ENCODE measurements at regions not wholly inside any gene's neighbourhood (a gene's known extent, or its start where the extent isn't known, plus 50 kb on each side); places are given as distances from the start of the nearest gene placed in this dataset.

GRCh38 chr15:79186616-79187015 is 95.9 kb upstream of the ANKRD34C start:
- H2BK12ac ChIP-seq (ENCODE audit: insufficient read length, low read depth, low read length): no peak overlapping the region
- H3K9me3 ChIP-seq (ENCODE audit: control insufficient read depth, low read depth, low read length): no peaks in the 10 kb centered on the region
- H2BK20ac ChIP-seq (ENCODE audit: low read depth, low read length, poor library complexity, severe bottlenecking): no peak overlapping the region
- H2BK120ac ChIP-seq (ENCODE audit: low read depth, low read length, poor library complexity, severe bottlenecking): no peak overlapping the region
- no peaks in the 10 kb centered on the region for H3K23me2 ChIP-seq (ENCODE audit: insufficient read length, low read depth, low read length, poor library complexity, severe bottlenecking)
- H3K79me2 ChIP-seq (ENCODE audit: insufficient read depth, low read length): no peaks in the 10 kb centered on the region
- H3K4me1 Mint-ChIP-seq: peaks cover 10 to 20% of the 10 kb centered on the region in 2 experiments
- H3K9me3 Mint-ChIP-seq: no peaks in the 10 kb centered on the region; a peak in 2 of 5 replicates
- H3K79me1 ChIP-seq (ENCODE audit: insufficient read depth, low read depth, low read length, poor library complexity, severe bottlenecking): no peaks in the 10 kb centered on the region
- H3K4ac ChIP-seq (ENCODE audit: low read depth, low read length): no peak overlapping the region
- H3K14ac ChIP-seq (ENCODE audit: insufficient read depth, low read length): no peak overlapping the region
- no peak for DNase-seq
- H3K27me3 Mint-ChIP-seq (ENCODE audit: low read depth): peaks cover 38% of the 10 kb centered on the region
- no peaks in the 10 kb centered on the region for H4K20me1 ChIP-seq (ENCODE audit: control insufficient read depth, insufficient read depth, insufficient read length)
- TF ChIP-seq CTCF (conservative IDR thresholded peaks at IDR 0.05): no peak
- H3K4me3 Mint-ChIP-seq: no peak overlapping the region
- no peaks in the 10 kb centered on the region for H3K36me3 Mint-ChIP-seq (ENCODE audit: insufficient read depth in 1 of 3, low read depth in 3 of 3)
- no peak overlapping the region for H2BK5ac ChIP-seq (ENCODE audit: insufficient read length, low read length)
- H4K91ac ChIP-seq (ENCODE audit: insufficient read length, low read depth, low read length): no peak overlapping the region
- H3K27ac Mint-ChIP-seq: no peak overlapping the region
- H3K4me1 ChIP-seq (ENCODE audit: insufficient read depth, low read length): no peaks in the 10 kb centered on the region
- H4K8ac ChIP-seq (replicated peaks; ENCODE audit: insufficient read length, low read depth, low read length): no peak overlapping the region
- H3K9ac ChIP-seq (ENCODE audit: extremely low read depth, insufficient read length, low read length): no peak overlapping the region
- no CpG with 5 or more reads among the region's 8 CpGs for WGBS (ENCODE audit: extremely low coverage, insufficient read length, low lambda C conversion rate)
- H2BK15ac ChIP-seq (ENCODE audit: low read depth, low read length): no peak overlapping the region
- no peak overlapping the region for H3K18ac ChIP-seq (ENCODE audit: insufficient read length, low read depth, low read length)
- no peak overlapping the region for H3K4me2 ChIP-seq (ENCODE audit: insufficient read depth, insufficient read length, low read length)
- H3K27ac ChIP-seq (ENCODE audit: insufficient read length, low read depth, low read length): no peak overlapping the region
- no peak overlapping the region for H4K5ac ChIP-seq (ENCODE audit: insufficient read length, low read depth, low read length)
- no peaks in the 10 kb centered on the region for H3K27me3 ChIP-seq (ENCODE audit: insufficient read depth, low read length)
- no peak overlapping the region for H2AK5ac ChIP-seq (ENCODE audit: insufficient read length, low read length)
- H3K23ac ChIP-seq (ENCODE audit: insufficient read length, low read depth, low read length): no peak overlapping the region
- H3K56ac ChIP-seq (ENCODE audit: insufficient read length, low read depth, low read length): no peak overlapping the region
- no peak overlapping the region for H2AFZ ChIP-seq (ENCODE audit: low read length)
- no peak overlapping the region for H3T11ph ChIP-seq (ENCODE audit: low read length)
